ENCODE measurements at regions not wholly inside any gene's neighbourhood (a gene's known extent, or its start where the extent isn't known, plus 50 kb on each side); places are given as distances from the start of the nearest gene placed in this dataset.

DNA sequence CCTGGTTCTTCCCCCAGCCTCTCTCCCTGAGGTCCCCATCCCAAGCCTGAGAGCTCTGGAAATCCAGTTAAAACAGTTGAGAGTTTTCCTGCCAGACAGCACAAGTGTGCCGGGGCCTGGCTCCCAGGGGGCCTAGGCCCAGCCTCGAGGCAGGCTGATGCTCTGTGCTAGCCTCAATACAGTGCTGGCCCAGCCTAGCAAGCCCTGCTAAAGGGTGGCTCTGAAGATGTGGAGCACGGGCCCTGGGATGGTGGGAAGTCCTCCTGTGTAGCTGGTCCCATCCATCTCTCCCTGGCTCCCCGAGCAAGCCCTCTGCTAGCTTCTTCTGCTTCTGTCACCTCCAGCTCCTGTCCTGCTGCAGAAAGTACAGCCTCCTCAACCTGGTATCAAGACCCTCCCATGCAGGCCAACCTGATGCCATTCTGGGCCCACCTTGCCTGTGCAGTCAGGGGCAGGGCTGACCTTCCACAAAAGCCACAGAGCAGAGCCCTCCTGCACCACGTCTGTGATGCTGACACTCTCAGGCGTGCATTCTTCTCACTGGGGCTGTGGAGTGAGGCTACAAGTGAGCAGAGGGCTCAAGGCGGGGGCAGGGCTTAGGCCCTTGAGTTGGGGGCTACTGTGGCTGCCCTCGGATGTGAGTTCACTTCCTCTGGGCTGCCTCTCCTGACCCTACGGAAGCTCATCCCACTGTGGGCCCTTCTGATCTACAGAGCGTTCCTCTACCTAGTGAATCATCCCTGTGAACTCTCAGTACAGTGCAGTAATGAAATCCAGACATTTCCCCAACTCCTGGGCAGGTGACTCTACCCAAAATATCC is 60.1 kb upstream of the LAPTM4A start:
- DNase-seq (ENCODE audit: low spot score), result no peak

- no peak for DNase-seq (ENCODE audit: low spot score)
Measured at GRCh38 chr2:20110876-20111275, 59.4 kb upstream of the LAPTM4A start.

DNA sequence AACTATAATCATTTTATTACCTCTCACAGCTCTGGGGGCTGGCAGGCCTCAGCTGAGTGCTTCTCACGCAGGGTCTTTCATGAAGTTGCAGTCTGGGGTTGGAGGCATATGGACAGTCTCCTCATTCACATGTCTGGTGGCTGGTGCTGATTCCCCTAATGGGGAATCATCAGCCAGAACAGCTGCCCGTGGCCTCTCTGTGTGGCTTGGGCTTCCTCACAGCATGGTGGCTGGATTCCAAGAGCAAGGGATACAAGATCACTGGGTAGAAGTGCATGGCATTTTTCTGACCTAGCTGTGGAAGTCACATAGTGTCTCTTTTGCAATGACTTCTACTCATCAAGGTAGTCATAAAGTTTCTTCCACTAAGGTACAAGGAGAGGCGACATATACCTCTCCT is 59.0 kb upstream of the LAPTM4A start:
- DNase-seq (ENCODE audit: low spot score), result no peak

DNA sequence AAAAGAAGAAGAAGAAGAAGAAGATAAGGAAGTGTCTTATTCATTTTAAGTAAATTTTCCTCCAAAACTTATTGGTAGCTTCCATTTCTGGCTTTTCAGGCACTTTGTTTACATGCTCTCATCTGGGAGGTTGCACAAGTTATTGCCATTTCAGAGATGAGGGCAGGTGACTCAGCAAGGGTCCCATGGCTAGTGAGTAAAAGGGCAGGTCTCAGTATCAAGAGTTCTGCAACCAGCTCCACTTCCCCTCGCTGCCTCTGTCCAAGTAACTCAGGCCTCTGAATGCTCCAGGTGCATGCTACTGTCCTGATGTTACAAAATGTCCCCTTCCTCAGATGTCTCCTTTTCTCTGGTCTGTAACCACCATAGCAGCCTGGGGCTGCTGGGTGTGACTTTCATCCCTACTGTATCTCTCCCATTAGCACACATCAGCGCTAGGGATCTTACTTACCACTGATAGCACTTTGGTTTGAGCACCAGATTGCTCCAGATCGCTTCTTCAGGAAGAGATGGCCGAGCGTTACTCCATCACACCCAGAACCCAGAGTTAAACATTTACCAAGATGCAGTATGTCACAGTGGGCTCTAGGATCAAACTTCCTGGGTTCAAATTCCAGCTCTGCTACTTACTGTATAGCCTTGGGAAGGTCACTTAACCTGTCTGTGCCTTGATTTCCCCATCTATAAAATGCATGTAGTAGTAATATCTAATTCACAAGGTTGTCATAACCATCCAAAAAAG is 57.4 kb upstream of the LAPTM4A start:
- no peak for DNase-seq (ENCODE audit: low spot score)

- DNase-seq (ENCODE audit: low spot score), result no peak
Measured at GRCh38 chr2:20107776-20108175, 56.3 kb upstream of the LAPTM4A start.

DNA sequence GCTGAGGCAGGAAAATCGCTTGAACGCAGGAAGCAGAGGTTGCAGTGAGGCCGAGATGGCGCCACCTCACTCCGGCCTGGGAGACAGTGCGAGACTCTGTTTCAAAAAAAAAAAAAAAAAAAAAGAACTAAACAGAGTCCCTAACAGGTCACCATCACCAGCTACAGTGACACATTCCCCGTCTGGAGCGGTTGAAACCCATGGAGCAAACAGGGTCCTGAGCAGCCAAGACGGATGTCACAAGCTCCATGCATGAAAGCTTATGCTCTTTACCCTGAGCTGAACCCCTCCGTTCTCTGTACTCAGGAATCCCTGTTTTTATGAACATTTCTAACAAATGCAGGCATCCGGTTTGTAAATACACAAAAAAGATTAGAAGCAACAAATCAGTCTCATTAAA is 55.9 kb upstream of the LAPTM4A start:
- no peak for DNase-seq (ENCODE audit: low spot score)

DNA sequence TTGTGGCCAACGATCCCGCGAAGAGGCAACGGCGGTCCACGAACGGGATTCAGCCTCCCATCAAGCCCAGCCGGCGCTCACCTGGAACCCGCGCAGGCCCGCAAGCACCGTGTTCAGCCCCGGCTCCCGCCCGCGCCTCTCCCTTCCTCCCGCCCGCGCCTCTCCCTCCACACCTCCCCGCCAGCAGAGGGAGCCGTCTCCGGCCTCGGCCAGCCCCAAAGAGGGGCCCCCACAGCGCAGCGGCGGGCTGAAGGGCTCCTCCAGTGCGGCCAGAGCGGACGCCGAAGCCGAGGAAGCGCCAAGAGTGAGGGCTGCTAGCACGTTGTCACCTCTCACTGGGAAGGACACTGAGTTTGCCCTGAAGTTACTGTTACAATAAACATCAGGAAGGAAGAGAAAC is 55.3 kb upstream of the LAPTM4A start:
- no peak for DNase-seq (ENCODE audit: low spot score)

DNA sequence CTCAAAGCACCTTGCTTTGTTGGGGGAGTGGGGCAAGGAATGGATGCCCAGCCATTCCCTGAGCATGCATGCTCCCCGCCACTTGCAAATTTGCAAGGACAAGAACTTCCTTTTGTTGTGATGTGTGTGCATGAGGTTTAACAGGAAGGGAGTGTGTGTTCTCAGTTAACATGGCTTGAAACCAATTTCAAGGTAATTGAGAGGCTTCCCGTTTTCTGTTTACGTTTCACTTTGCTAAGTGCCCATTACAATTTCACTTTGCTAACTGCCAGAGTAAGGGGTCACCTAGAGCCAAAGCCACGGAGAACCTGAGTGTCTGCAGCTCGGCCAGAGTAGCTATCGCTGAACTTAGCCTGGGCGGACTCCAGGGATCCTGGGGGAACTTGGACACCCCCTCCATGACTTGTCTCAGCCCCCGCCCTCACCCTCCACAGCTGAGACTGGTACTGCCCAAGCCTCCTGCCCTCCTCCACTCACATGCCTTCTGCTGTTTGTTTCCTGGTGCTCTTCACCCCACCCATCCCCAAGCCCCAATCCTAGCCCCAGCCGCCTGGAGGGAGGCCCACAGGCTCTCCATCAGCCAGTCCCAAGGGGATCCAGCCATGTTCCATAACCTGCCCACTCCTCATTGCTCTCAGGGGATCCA is 53.6 kb upstream of the LAPTM4A start:
- DNase-seq (ENCODE audit: low spot score), result no peak

- no peak for DNase-seq (ENCODE audit: low spot score)
Measured at GRCh38 chr2:20103530-20103929, 52.1 kb upstream of the LAPTM4A start.

Data from mucosa of gallbladder (tissue), 1 donor.